ENCODE measurements at regions not wholly inside any gene's neighbourhood (a gene's known extent, or its start where the extent isn't known, plus 50 kb on each side); places are given as distances from the start of the nearest gene placed in this dataset.

GRCh38 chr11:39651857-39652461 lies 1807.5 kb downstream of the LRRC4C start (continued):
- TF ChIP-seq, protein P1, sequence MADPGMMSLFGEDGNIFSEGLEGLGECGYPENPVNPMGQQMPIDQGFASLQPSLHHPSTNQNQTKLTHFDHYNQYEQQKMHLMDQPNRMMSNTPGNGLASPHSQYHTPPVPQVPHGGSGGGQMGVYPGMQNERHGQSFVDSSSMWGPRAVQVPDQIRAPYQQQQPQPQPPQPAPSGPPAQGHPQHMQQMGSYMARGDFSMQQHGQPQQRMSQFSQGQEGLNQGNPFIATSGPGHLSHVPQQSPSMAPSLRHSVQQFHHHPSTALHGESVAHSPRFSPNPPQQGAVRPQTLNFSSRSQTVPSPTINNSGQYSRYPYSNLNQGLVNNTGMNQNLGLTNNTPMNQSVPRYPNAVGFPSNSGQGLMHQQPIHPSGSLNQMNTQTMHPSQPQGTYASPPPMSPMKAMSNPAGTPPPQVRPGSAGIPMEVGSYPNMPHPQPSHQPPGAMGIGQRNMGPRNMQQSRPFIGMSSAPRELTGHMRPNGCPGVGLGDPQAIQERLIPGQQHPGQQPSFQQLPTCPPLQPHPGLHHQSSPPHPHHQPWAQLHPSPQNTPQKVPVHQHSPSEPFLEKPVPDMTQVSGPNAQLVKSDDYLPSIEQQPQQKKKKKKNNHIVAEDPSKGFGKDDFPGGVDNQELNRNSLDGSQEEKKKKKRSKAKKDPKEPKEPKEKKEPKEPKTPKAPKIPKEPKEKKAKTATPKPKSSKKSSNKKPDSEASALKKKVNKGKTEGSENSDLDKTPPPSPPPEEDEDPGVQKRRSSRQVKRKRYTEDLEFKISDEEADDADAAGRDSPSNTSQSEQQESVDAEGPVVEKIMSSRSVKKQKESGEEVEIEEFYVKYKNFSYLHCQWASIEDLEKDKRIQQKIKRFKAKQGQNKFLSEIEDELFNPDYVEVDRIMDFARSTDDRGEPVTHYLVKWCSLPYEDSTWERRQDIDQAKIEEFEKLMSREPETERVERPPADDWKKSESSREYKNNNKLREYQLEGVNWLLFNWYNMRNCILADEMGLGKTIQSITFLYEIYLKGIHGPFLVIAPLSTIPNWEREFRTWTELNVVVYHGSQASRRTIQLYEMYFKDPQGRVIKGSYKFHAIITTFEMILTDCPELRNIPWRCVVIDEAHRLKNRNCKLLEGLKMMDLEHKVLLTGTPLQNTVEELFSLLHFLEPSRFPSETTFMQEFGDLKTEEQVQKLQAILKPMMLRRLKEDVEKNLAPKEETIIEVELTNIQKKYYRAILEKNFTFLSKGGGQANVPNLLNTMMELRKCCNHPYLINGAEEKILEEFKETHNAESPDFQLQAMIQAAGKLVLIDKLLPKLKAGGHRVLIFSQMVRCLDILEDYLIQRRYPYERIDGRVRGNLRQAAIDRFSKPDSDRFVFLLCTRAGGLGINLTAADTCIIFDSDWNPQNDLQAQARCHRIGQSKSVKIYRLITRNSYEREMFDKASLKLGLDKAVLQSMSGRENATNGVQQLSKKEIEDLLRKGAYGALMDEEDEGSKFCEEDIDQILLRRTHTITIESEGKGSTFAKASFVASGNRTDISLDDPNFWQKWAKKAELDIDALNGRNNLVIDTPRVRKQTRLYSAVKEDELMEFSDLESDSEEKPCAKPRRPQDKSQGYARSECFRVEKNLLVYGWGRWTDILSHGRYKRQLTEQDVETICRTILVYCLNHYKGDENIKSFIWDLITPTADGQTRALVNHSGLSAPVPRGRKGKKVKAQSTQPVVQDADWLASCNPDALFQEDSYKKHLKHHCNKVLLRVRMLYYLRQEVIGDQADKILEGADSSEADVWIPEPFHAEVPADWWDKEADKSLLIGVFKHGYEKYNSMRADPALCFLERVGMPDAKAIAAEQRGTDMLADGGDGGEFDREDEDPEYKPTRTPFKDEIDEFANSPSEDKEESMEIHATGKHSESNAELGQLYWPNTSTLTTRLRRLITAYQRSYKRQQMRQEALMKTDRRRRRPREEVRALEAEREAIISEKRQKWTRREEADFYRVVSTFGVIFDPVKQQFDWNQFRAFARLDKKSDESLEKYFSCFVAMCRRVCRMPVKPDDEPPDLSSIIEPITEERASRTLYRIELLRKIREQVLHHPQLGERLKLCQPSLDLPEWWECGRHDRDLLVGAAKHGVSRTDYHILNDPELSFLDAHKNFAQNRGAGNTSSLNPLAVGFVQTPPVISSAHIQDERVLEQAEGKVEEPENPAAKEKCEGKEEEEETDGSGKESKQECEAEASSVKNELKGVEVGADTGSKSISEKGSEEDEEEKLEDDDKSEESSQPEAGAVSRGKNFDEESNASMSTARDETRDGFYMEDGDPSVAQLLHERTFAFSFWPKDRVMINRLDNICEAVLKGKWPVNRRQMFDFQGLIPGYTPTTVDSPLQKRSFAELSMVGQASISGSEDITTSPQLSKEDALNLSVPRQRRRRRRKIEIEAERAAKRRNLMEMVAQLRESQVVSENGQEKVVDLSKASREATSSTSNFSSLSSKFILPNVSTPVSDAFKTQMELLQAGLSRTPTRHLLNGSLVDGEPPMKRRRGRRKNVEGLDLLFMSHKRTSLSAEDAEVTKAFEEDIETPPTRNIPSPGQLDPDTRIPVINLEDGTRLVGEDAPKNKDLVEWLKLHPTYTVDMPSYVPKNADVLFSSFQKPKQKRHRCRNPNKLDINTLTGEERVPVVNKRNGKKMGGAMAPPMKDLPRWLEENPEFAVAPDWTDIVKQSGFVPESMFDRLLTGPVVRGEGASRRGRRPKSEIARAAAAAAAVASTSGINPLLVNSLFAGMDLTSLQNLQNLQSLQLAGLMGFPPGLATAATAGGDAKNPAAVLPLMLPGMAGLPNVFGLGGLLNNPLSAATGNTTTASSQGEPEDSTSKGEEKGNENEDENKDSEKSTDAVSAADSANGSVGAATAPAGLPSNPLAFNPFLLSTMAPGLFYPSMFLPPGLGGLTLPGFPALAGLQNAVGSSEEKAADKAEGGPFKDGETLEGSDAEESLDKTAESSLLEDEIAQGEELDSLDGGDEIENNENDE (IDR thresholded peaks at IDR 0.05; ENCODE audit: insufficient replicate concordance, low read length), result no peak
- no peak for TF ChIP-seq SIX5 (IDR thresholded peaks at IDR 0.05; ENCODE audit: low read depth, low read length)
- no peak for TF ChIP-seq RXRA (IDR thresholded peaks at IDR 0.05; ENCODE audit: insufficient read depth, low read depth, low read length)
- no peak for TF ChIP-seq BACH1 (IDR thresholded peaks at IDR 0.05; ENCODE audit: low read length)
- TF ChIP-seq, protein P2, sequence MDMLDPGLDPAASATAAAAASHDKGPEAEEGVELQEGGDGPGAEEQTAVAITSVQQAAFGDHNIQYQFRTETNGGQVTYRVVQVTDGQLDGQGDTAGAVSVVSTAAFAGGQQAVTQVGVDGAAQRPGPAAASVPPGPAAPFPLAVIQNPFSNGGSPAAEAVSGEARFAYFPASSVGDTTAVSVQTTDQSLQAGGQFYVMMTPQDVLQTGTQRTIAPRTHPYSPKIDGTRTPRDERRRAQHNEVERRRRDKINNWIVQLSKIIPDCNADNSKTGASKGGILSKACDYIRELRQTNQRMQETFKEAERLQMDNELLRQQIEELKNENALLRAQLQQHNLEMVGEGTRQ (IDR thresholded peaks at IDR 0.05; ENCODE audit: low read length), result no peak
- TF ChIP-seq RFX5 (IDR thresholded peaks at IDR 0.05; ENCODE audit: borderline replicate concordance, low read depth, low read length), result no peak
- no peak for TF ChIP-seq KDM1A (IDR thresholded peaks at IDR 0.05; ENCODE audit: borderline replicate concordance, low read length)
- TF ChIP-seq POU5F1 (IDR thresholded peaks at IDR 0.05; ENCODE audit: low read depth, low read length), result no peak
- TF ChIP-seq EZH2 (IDR thresholded peaks at IDR 0.05; ENCODE audit: low read depth, low read length, severe bottlenecking), result no peak
